GM12878 (cell line): ENCODE measurements at regions not wholly inside any gene's neighbourhood (a gene's known extent, or its start where the extent isn't known, plus 50 kb on each side); places are given as distances from the start of the nearest gene placed in this dataset.

Source experiments
- ATAC-seq: fragments of 200-7000 bp; cut with Tn5 transposase; 3 replicates; pipeline ENCODE4 v1.9.1; 2020; ENCODE audit warnings: mild to moderate bottlenecking, moderate library complexity
- BruUV-seq: library from RNA; stranded (reverse); fragments of 400-500 nt; replicated peaks from 2 replicates; lab custom pipeline; 2021; lab: Mats Ljungman, UMichigan
- CTCF ChIA-PET: fragments of 300-600 bp; sonication (Branson Sonifier 250); formaldehyde crosslinking; extraction: SDS; loops from one replicate; lab custom pipeline; 2021; ENCODE audit warnings: inconsistent platforms; lab: Yijun Ruan, JAX
- POLR2A ChIA-PET: fragments of 350-600 bp; formaldehyde crosslinking; extraction: SDS; loops from one replicate; lab custom pipeline; 2021; ENCODE audit warnings: inconsistent platforms; lab: Charles Lee
- RAD21 ChIA-PET: fragments of 300-600 bp; sonication (Branson Sonifier 250); formaldehyde crosslinking; loops from one replicate; lab custom pipeline; 2023; ENCODE audit warnings: antibody characterized with exemption; ENCODE audit not compliant: unreplicated experiment; lab: Charles Lee
- SMC1A ChIA-PET: fragments of 300-600 bp; sonication (Branson Sonifier 250); formaldehyde crosslinking; loops from one replicate; lab custom pipeline; 2023; ENCODE audit not compliant: unreplicated experiment, uncharacterized antibody; lab: Charles Lee
- DNase-seq: peaks from one replicate; pipeline ENCODE4 v3.0.0-alpha.2; 2011; ENCODE audit warnings: low read depth, low spot score
- FAIRE-seq: peaks from 3 replicates; lab custom pipeline; 2011; peaks lifted over from hg19 to GRCh38; lab: Jason Lieb, UNC
- H2AFZ ChIP-seq: 2 replicates; pipeline ENCODE4 v1.6.0; 2011; ENCODE audit warnings: low read depth, low read length, control low read depth; ENCODE audit not compliant: control insufficient read depth
- H3K27ac ChIP-seq: 2 replicates; pipeline ENCODE4 v1.5.1; 2011; ENCODE audit warnings: control low read depth; ENCODE audit not compliant: control insufficient read depth, insufficient read depth
- H3K27me3 ChIP-seq, 2 experiments: replicated peaks in 1 of 2; 2 replicates each; pipeline versions ENCODE4 v1.6.0 to v1.6.1; 2011; ENCODE audit warnings: low read length in 1 of 2; ENCODE audit not compliant: control insufficient read depth in 2 of 2, insufficient read depth in 2 of 2
- H3K36me3 ChIP-seq, 2 experiments: 2 replicates each; pipeline ENCODE4 v1.5.1; 2011; ENCODE audit warnings: low read length in 1 of 2; ENCODE audit not compliant: control insufficient read depth in 2 of 2, insufficient read depth in 2 of 2
- H3K4me1 ChIP-seq: 2 replicates; pipeline ENCODE4 v1.6.1; 2011; ENCODE audit warnings: mild to moderate bottlenecking, low read length, moderate library complexity, mixed read lengths; ENCODE audit not compliant: control insufficient read depth, insufficient read depth
- H3K4me2 ChIP-seq: 2 replicates; pipeline ENCODE4 v1.6.0; 2011; ENCODE audit warnings: control low read depth; ENCODE audit not compliant: control insufficient read depth, insufficient read depth
- H3K4me3 ChIP-seq: fragments of 200-600 bp; sonication (generic); 2 replicates; pipeline ENCODE4 v1.5.1; 2016
- H3K79me2 ChIP-seq: 2 replicates; pipeline ENCODE4 v1.6.0; 2011; ENCODE audit warnings: low read length; ENCODE audit not compliant: control insufficient read depth, insufficient read depth
- H3K9ac ChIP-seq: 2 replicates; pipeline ENCODE4 v1.8.0; 2011; ENCODE audit warnings: low read length, control low read depth, mixed read lengths; ENCODE audit not compliant: control insufficient read depth, insufficient read depth
- H3K9me3 ChIP-seq: replicated peaks from 3 replicates; pipeline ENCODE4 v1.5.1; 2011; ENCODE audit warnings: mild to moderate bottlenecking, low read length; ENCODE audit not compliant: control insufficient read depth, insufficient read depth
- H4K20me1 ChIP-seq: 2 replicates; pipeline ENCODE4 v1.6.0; 2011; ENCODE audit not compliant: control insufficient read depth, insufficient read depth
- ASH2L ChIP-seq: fragments of 300-600, 200-600 bp; sonication (generic); IDR thresholded peaks from 2 replicates; pipeline ENCODE4 v1.6.1; 2017; ENCODE audit warnings: low read depth, mild to moderate bottlenecking, borderline replicate concordance
- ATF3 ChIP-seq: IDR thresholded peaks from 2 replicates; pipeline ENCODE4 v1.6.1; 2011; ENCODE audit warnings: low read depth, mild to moderate bottlenecking, low read length, moderate library complexity, borderline replicate concordance; ENCODE audit errors: extremely low read depth
- BRCA1 ChIP-seq: IDR thresholded peaks from 2 replicates; pipeline ENCODE4 v1.6.1; 2011; ENCODE audit warnings: low read depth, low read length, improper control_type of control experiment
- CHD2 ChIP-seq: IDR thresholded peaks from 2 replicates; pipeline ENCODE4 v1.6.1; 2011; ENCODE audit warnings: low read depth, low read length, improper control_type of control experiment, borderline replicate concordance
- EGR1 ChIP-seq, 2 experiments: IDR thresholded peaks; 1 replicate in 1 of 2; 2 replicates in 1 of 2; pipeline ENCODE4 v1.6.1; 2011 to 2012; ENCODE audit warnings: low read depth in 2 of 2, low read length in 2 of 2, borderline replicate concordance in 1 of 2, mild to moderate bottlenecking in 1 of 2, moderate library complexity in 1 of 2
- HDGF ChIP-seq: fragments of 450-650 bp; IDR thresholded peaks from 2 replicates; pipeline ENCODE4 v1.6.1; 2016; ENCODE audit warnings: antibody characterized with exemption
- KDM1A ChIP-seq: fragments of 200-600 bp; sonication (generic); IDR thresholded peaks from 2 replicates; pipeline ENCODE4 v1.6.1; 2016; ENCODE audit warnings: borderline replicate concordance
- LARP7 ChIP-seq: fragments of 450-650 bp; IDR thresholded peaks from 2 replicates; pipeline ENCODE4 v1.6.1; 2017; ENCODE audit warnings: mild to moderate bottlenecking
- NR2C2 ChIP-seq: IDR thresholded peaks from 2 replicates; pipeline ENCODE4 v1.6.1; 2011; ENCODE audit warnings: borderline replicate concordance, low read depth; ENCODE audit not compliant: control insufficient read depth, insufficient read length
- RCOR1 ChIP-seq: conservative IDR thresholded peaks from 2 replicates; pipeline ENCODE4 v1.6.1; 2012; ENCODE audit warnings: low read depth, low read length, improper control_type of control experiment
- RELA ChIP-seq: fragments of 450-650 bp; IDR thresholded peaks from 2 replicates; pipeline ENCODE4 v1.8.0; 2014; ENCODE audit warnings: borderline replicate concordance; ENCODE audit not compliant: partially characterized antibody
- RUNX3 ChIP-seq: IDR thresholded peaks from 2 replicates; pipeline ENCODE4 v1.6.1; 2012; ENCODE audit warnings: low read length, inconsistent platforms
- TARDBP ChIP-seq: IDR thresholded peaks from 2 replicates; pipeline ENCODE4 v1.6.1; 2016; ENCODE audit warnings: borderline replicate concordance
- TCF12 ChIP-seq: IDR thresholded peaks from 2 replicates; pipeline ENCODE4 v1.6.1; 2011; ENCODE audit warnings: low read depth, mild to moderate bottlenecking, low read length
- ZZZ3 ChIP-seq: IDR thresholded peaks from 2 replicates; pipeline ENCODE4 v1.6.1; 2011; ENCODE audit warnings: low read depth; ENCODE audit not compliant: control insufficient read depth, insufficient read length
- WGBS: methylation state at CpG from one replicate; pipeline ENCODE4 v1.1.6; 2016; ENCODE audit warnings: low lambda C conversion rate; ENCODE audit not compliant: insufficient replicate concordance, insufficient coverage; ENCODE audit errors: missing lambda C conversion rate; 5-methylcytosine and 5-hydroxymethylcytosine counted together
- in situ Hi-C: fragments of 300-500 bp; cut with MboI; formaldehyde crosslinking; loops from 9 replicates; pipeline ENCODE4 v1.14.3; 2018; ENCODE audit warnings: mixed read lengths
- intact Hi-C: fragments of 100-400 bp; cut with micrococcal nuclease; formaldehyde crosslinking; loops from one replicate; pipeline ENCODE4 v1.14.2; 2022; ENCODE audit not compliant: unreplicated experiment

GRCh38 chr3:56954125-56954524 lies 106.3 kb upstream of the SPATA12 start (continued):
- no peak for TF ChIP-seq EGR1 (IDR thresholded peaks at IDR 0.05; ENCODE audit: borderline replicate concordance in 1 of 2, low read depth in 2 of 2, low read length in 2 of 2)

GRCh38 chr3:56952846-56953245 lies 107.6 kb upstream of the SPATA12 start:
- no peak overlapping the region for H3K9ac ChIP-seq
- ATAC-seq (no peak), FAIRE-seq (no peak), DNase-seq (no peak)
- ChIA-PET SMC1A (interaction anchor here (0.8 to 1.3 kb wide), 2 partner anchors 10 to 129 kb away, joined by 3 read pairs; no protein-coding TSS in a partner anchor), CTCF (interaction anchor here (1.2 kb wide), 1 partner anchor 10 kb away, joined by 4 read pairs; no protein-coding TSS in a partner anchor), RAD21 (no interaction called here), POLR2A (no interaction called here)
- TF ChIP-seq LARP7 (no peak), ASH2L (no peak), RCOR1 (no peak), RUNX3 (no peak), NR2C2 (no peak), ZZZ3 (no peak), RELA (no peak), ATF3 (no peak), KDM1A (no peak), CHD2 (no peak), TCF12 (no peak), HDGF (no peak), BRCA1 (no peak), TARDBP (no peak)
- no peak overlapping the region for H3K4me2 ChIP-seq
- WGBS: 11% methylated on average over 4 of the region's 4 CpGs
- no peak overlapping the region for H3K4me3 ChIP-seq
- H2AFZ ChIP-seq: no peak overlapping the region
- no peaks in the 10 kb centered on the region for H3K79me2 ChIP-seq
- in situ Hi-C loops (no loop called here), intact Hi-C loops (no loop called here)
- no peaks in the 10 kb centered on the region for H4K20me1 ChIP-seq
- no peaks in the 10 kb centered on the region for H3K4me1 ChIP-seq
- H3K27ac ChIP-seq: no peak overlapping the region
- H3K27me3 ChIP-seq: no peaks in the 10 kb centered on the region
- H3K36me3 ChIP-seq: no peaks in the 10 kb centered on the region
- no TSS peak for BruUV-seq
- no peaks in the 10 kb centered on the region; the same call in 2 of the 3 replicates for H3K9me3 ChIP-seq
